IMR-90 (cell line): ENCODE measurements at regions not wholly inside any gene's neighbourhood (a gene's known extent, or its start where the extent isn't known, plus 50 kb on each side); places are given as distances from the start of the nearest gene placed in this dataset.

Experiments used
- ATAC-seq: fragments of 200-7000 bp; cut with Tn5 transposase; 2 replicates; pipeline ENCODE4 v1.9.1; 2020; ENCODE audit warnings: low read depth, mild to moderate bottlenecking, moderate library complexity
- BruUV-seq: library from RNA; stranded (reverse); fragments of 400-500 nt; replicated peaks from 2 replicates; lab custom pipeline; 2021; lab: Mats Ljungman, UMichigan
- CTCF ChIA-PET: fragments of 300-600 bp; formaldehyde crosslinking; extraction: SDS; loops from one replicate; lab custom pipeline; 2021; ENCODE audit warnings: antibody characterized with exemption; lab: Yijun Ruan, JAX
- POLR2A ChIA-PET: fragments of 300-600 bp; sonication (Branson Sonifier 250); formaldehyde crosslinking; loops from one replicate; lab custom pipeline; 2022; ENCODE audit warnings: antibody characterized with exemption; ENCODE audit not compliant: unreplicated experiment; lab: Charles Lee
- DNase-seq: peaks from one replicate; pipeline ENCODE4 v3.0.0; 2013
- H2AFZ ChIP-seq: replicated peaks from 2 replicates; pipeline ENCODE3; 2013; ENCODE audit warnings: low read length, mild to moderate bottlenecking; ENCODE audit not compliant: poor library complexity
- H2AK5ac ChIP-seq: 2 replicates; pipeline ENCODE4 v1.6.1; 2013; ENCODE audit warnings: low read depth, low read length, inconsistent platforms
- H2AK9ac ChIP-seq: replicated peaks from 2 replicates; pipeline ENCODE3; 2013; ENCODE audit warnings: mild to moderate bottlenecking, low read depth, low read length, moderate library complexity; ENCODE audit not compliant: poor library complexity
- H2BK120ac ChIP-seq: 2 replicates; pipeline ENCODE4 v1.6.1; 2013; ENCODE audit warnings: low read depth, low read length, inconsistent platforms
- H2BK15ac ChIP-seq: 3 replicates; pipeline ENCODE4 v1.6.1; 2013; ENCODE audit warnings: low read depth, low read length, inconsistent platforms
- H2BK20ac ChIP-seq: 2 replicates; pipeline ENCODE4 v1.6.1; 2013; ENCODE audit warnings: low read depth, mild to moderate bottlenecking, inconsistent platforms, low read length, moderate library complexity
- H2BK5ac ChIP-seq: 2 replicates; pipeline ENCODE4 v1.6.1; 2013; ENCODE audit warnings: mild to moderate bottlenecking, low read depth, low read length, inconsistent platforms; ENCODE audit not compliant: poor library complexity, severe bottlenecking
- H3K14ac ChIP-seq: replicated peaks from 2 replicates; pipeline ENCODE4 v1.6.1; 2013; ENCODE audit warnings: low read depth, low read length, inconsistent platforms
- H3K18ac ChIP-seq: 2 replicates; pipeline ENCODE4 v1.6.1; 2013; ENCODE audit warnings: low read depth, low read length, control low read depth
- H3K23ac ChIP-seq: 2 replicates; pipeline ENCODE4 v1.6.1; 2013; ENCODE audit warnings: low read depth, low read length, inconsistent platforms
- H3K27ac ChIP-seq: 2 replicates; pipeline ENCODE4 v1.5.1; 2013; ENCODE audit warnings: mild to moderate bottlenecking, control low read depth, low read length; ENCODE audit not compliant: insufficient read depth
- H3K27me3 ChIP-seq: 2 replicates; pipeline ENCODE4 v1.6.1; 2013; ENCODE audit warnings: low read length; ENCODE audit not compliant: control insufficient read depth, insufficient read depth
- H3K36me3 ChIP-seq: 2 replicates; pipeline ENCODE4 v1.6.1; 2013; ENCODE audit warnings: low read length, mixed read lengths; ENCODE audit not compliant: control insufficient read depth, insufficient read depth
- H3K4ac ChIP-seq: 2 replicates; pipeline ENCODE4 v1.6.1; 2013; ENCODE audit warnings: low read depth, low read length, inconsistent platforms
- H3K4me1 ChIP-seq: 2 replicates; pipeline ENCODE4 v1.6.1; 2013; ENCODE audit warnings: low read length, mixed read lengths; ENCODE audit not compliant: control insufficient read depth, insufficient read depth
- H3K4me2 ChIP-seq: 2 replicates; pipeline ENCODE4 v1.6.1; 2013; ENCODE audit warnings: low read depth, mild to moderate bottlenecking, control low read depth, low read length, moderate library complexity
- H3K4me3 ChIP-seq: 2 replicates; pipeline ENCODE4 v1.5.1; 2013; ENCODE audit warnings: low read depth, mild to moderate bottlenecking, control low read depth, low read length, moderate library complexity; ENCODE audit not compliant: insufficient read depth
- H3K56ac ChIP-seq: 2 replicates; pipeline ENCODE4 v1.6.1; 2013; ENCODE audit warnings: low read length, inconsistent platforms; ENCODE audit not compliant: insufficient read depth; ENCODE audit errors: extremely low read depth
- H3K79me1 ChIP-seq, 2 experiments: 2 replicates each; pipeline ENCODE4 v1.6.1; 2013; ENCODE audit warnings: low read length in 2 of 2, inconsistent platforms in 1 of 2, low read depth in 1 of 2
- H3K9ac ChIP-seq: 2 replicates; pipeline ENCODE4 v1.6.1; 2013; ENCODE audit warnings: low read depth, low read length, control low read depth
- H3K9me1 ChIP-seq: 2 replicates; pipeline ENCODE4 v1.6.1; 2013; ENCODE audit warnings: low read length, inconsistent platforms; ENCODE audit not compliant: insufficient read depth
- H3K9me3 ChIP-seq: 2 replicates; pipeline ENCODE4 v1.6.1; 2013; ENCODE audit warnings: low read length; ENCODE audit not compliant: control insufficient read depth, insufficient read depth
- H4K20me1 ChIP-seq: 2 replicates; pipeline ENCODE4 v1.6.1; 2013; ENCODE audit warnings: low read length, inconsistent platforms; ENCODE audit not compliant: insufficient read depth
- H4K5ac ChIP-seq: 2 replicates; pipeline ENCODE4 v1.6.1; 2013; ENCODE audit warnings: mild to moderate bottlenecking, low read depth, low read length, control low read depth
- H4K8ac ChIP-seq, 2 experiments: 2 replicates each; pipeline ENCODE4 v1.6.1; 2013; ENCODE audit warnings: low read depth in 2 of 2, low read length in 2 of 2, control low read depth in 1 of 2, inconsistent platforms in 1 of 2
- H4K91ac ChIP-seq: 2 replicates; pipeline ENCODE4 v1.6.1; 2013; ENCODE audit warnings: low read depth, low read length, inconsistent platforms; ENCODE audit not compliant: insufficient read depth
- BHLHE40 ChIP-seq: fragments of 150-350 bp; IDR thresholded peaks from 2 replicates; pipeline ENCODE4 v1.6.1; 2016; ENCODE audit warnings: mild to moderate bottlenecking, low read depth, low read length
- CHD1 ChIP-seq: IDR thresholded peaks from 2 replicates; pipeline ENCODE4 v1.6.1; 2012; ENCODE audit warnings: low read depth, low read length, improper control_type of control experiment
- MXI1 ChIP-seq: IDR thresholded peaks from 2 replicates; pipeline ENCODE4 v1.6.1; 2012; ENCODE audit warnings: low read depth, mild to moderate bottlenecking, low read length, moderate library complexity, borderline replicate concordance
- NFE2L2 ChIP-seq: fragments of 150-350 bp; IDR thresholded peaks from 2 replicates; pipeline ENCODE4 v1.6.1; 2016; ENCODE audit warnings: low read depth, mild to moderate bottlenecking, low read length
- RFX5 ChIP-seq: IDR thresholded peaks from 2 replicates; pipeline ENCODE4 v1.8.0; 2012; ENCODE audit warnings: low read depth, mild to moderate bottlenecking, low read length, moderate library complexity
- dilution Hi-C: fragments of 300-500 bp; cut with HindIII; formaldehyde crosslinking; loops from one replicate; pipeline ENCODE4 v1.14.3; 2018; ENCODE audit warnings: low sequenced_read_pairs; ENCODE audit not compliant: unreplicated experiment
- in situ Hi-C: fragments of 300-500 bp; cut with MboI; formaldehyde crosslinking; loops from 3 replicates; pipeline ENCODE4 v1.14.3; 2019; ENCODE audit warnings: low sequenced_read_pairs, inconsistent platforms, mixed read lengths
- intact Hi-C: fragments of 100-400 bp; cut with micrococcal nuclease; formaldehyde crosslinking; loops from 2 replicates; pipeline ENCODE4 v1.10.0; 2022
- TF ChIP-seq, protein P1 (sequence below): fragments of 150-350 bp; IDR thresholded peaks from 2 replicates; pipeline ENCODE4 v1.6.1; 2017; ENCODE audit warnings: mild to moderate bottlenecking, antibody characterized with exemption, low read length, low read depth

DNA sequence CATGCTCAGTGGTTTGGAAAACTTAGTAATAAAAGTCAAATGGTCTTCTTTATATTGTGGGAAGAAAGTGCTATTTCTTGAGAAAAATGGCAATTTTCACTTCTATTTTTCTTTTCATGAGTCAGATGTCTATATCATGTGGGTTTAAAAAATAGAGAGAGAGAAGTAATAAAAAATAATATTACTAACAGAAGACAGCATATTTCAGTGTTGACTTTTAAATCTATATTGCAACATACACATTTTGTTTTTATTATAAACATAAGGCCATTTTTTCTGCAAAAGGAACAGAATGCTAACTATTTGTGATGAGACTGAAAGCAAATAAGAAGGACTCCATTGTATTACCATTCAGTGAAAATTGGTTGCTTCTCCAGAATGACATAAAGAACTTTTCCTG is 135.1 kb upstream of the CNR1 start:
- TF ChIP-seq, protein P1, sequence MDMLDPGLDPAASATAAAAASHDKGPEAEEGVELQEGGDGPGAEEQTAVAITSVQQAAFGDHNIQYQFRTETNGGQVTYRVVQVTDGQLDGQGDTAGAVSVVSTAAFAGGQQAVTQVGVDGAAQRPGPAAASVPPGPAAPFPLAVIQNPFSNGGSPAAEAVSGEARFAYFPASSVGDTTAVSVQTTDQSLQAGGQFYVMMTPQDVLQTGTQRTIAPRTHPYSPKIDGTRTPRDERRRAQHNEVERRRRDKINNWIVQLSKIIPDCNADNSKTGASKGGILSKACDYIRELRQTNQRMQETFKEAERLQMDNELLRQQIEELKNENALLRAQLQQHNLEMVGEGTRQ = no peak
- TF ChIP-seq RFX5 (no peak), NFE2L2 (no peak), CHD1 (no peak), BHLHE40 (no peak), MXI1 (no peak)
- in situ Hi-C loops = no loop called here
- no peak for DNase-seq
- Histone ChIP-seq H2AFZ (no peak overlapping the region), H2BK120ac (no peak overlapping the region), H3K4me1 (no peaks in the 10 kb centered on the region), H3K23ac (no peak overlapping the region), H3K18ac (no peak overlapping the region), H4K91ac (no peak overlapping the region), H4K8ac (no peak overlapping the region), H2BK15ac (no peak overlapping the region), H3K9me1 (no peaks in the 10 kb centered on the region), H2BK20ac (no peak overlapping the region), H3K4ac (no peak overlapping the region), H3K27ac (no peak overlapping the region), H3K9me3 (peaks cover 8% of the 10 kb centered on the region), H3K4me2 (no peak overlapping the region), H3K27me3 (no peaks in the 10 kb centered on the region), H3K36me3 (no peaks in the 10 kb centered on the region), H3K56ac (no peak overlapping the region), H3K9ac (no peak overlapping the region), H4K5ac (no peak overlapping the region), H2BK5ac (no peak overlapping the region), H3K14ac (no peak overlapping the region), H2AK5ac (no peak overlapping the region), H2AK9ac (no peak overlapping the region), H3K79me1 (no peaks in the 10 kb centered on the region), H4K20me1 (no peaks in the 10 kb centered on the region), H3K4me3 (no peak overlapping the region)
- intact Hi-C loops = no loop called here
- no TSS peak for BruUV-seq
- dilution Hi-C loops = no loop called here
- ATAC-seq = no peak
- POLR2A ChIA-PET = no interaction called here
- CTCF ChIA-PET = no interaction called here
